HK-2 (cell line): ENCODE measurements at regions not wholly inside any gene's neighbourhood (a gene's known extent, or its start where the extent isn't known, plus 50 kb on each side); places are given as distances from the start of the nearest gene placed in this dataset.

Experiments used
- DNase-seq: peaks from one replicate; pipeline ENCODE4 v3.0.0-alpha.2; 2018; ENCODE audit not compliant: unreplicated experiment

DNA sequence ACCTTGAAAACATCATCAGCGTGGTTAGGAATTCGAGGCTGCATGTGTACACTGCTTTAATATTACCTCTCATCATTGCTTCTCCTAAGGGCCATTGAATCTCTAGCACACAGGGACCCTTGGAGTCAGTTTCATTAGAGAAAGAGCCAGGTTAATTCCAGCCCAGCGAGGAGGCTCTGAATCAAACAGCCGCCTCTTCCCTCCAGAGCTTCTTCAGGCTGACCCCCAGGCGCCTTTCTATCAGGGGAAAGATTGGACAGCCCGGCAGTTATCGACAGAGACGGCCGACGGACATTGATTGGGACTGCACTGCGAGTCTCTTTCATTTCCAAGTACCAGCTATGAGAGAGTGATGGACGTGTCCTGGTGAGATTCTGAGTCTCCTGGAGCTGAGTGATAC lies 159.2 kb downstream of the ANKRD60 start:
- no peak for DNase-seq

DNA sequence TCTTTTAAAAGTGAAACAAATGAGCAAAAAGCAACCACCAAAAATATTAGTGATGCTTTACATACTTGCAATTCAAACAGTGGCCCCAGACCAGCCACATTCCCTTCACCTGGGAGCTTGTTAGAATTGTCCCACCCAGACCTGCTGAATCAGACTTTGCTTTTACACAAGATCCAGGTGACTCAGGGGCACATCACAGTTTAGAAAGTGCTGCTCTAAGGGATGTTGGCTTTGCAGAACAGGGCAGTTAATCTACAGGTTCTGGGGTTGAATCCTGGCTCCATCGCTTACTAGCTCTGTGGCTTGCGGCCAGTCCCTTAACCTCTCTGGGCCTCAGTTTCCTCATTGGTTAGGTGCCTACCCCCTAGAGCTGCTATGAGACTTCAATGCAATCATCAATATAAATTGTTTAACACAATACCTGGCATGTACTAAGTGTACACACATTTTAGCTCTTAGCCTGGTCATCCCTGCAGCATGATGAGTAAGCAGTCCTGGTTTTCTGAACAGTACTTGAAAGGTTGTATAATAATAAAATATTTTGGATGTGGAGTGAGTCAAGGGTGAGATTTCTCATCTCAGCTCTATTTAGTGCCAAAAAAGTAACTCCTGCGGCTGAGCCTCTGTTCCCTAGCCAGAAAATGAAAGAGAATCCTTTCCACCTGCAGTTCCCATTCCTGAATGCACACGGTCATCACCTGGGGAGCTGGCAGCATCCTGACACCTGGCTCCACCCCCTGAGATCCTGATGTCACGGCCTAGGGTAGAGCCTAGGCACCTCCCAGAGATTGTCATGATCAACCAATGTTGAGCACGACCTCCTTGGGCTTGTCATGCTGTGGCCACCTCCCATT lies 162.7 kb downstream of the ANKRD60 start:
- no peak for DNase-seq

DNA sequence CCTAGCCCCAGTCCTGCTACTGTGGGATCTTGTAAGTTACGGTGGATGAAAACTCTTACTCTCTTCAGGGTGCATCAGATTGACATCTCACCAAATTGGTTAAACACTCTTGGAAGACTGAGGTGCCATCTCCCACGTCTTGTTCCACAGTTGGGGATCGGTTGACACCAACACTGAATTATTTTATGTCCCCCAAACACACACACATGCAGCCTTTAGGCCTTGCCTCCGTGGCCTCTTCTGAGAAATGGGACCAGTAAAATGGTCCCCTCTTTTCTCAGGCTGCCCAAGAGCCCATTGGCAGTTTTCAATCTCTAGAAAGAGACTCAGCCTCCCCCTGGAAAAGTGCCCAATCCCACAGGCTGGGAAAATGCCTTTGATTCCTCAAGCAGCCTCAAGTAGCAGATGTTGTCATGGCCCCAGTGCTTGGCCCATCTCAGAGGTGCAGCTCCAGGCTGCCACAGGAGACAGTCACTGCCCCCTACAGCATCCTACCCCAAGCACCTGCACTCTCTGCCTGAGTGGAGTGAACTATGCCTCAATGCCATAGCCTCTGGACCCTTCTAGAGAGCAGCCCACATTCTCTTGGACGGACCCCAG lies 163.9 kb downstream of the ANKRD60 start:
- DNase-seq: no peak

DNA sequence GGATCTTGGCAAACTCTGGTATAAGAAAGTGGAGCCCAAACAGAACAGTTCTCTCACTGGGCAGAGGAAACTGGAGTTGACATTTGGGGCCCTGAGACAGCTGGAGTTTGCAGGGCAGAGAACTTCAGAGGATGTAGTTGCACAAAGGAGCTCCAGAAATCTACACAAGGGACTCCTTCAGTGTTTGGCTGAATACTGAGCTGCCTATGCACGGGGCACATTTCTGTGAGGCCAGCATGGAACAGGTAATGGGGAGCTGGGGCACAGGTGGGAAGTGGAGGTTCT lies 169.3 kb downstream of the ANKRD60 start:
- no peak for DNase-seq

DNA sequence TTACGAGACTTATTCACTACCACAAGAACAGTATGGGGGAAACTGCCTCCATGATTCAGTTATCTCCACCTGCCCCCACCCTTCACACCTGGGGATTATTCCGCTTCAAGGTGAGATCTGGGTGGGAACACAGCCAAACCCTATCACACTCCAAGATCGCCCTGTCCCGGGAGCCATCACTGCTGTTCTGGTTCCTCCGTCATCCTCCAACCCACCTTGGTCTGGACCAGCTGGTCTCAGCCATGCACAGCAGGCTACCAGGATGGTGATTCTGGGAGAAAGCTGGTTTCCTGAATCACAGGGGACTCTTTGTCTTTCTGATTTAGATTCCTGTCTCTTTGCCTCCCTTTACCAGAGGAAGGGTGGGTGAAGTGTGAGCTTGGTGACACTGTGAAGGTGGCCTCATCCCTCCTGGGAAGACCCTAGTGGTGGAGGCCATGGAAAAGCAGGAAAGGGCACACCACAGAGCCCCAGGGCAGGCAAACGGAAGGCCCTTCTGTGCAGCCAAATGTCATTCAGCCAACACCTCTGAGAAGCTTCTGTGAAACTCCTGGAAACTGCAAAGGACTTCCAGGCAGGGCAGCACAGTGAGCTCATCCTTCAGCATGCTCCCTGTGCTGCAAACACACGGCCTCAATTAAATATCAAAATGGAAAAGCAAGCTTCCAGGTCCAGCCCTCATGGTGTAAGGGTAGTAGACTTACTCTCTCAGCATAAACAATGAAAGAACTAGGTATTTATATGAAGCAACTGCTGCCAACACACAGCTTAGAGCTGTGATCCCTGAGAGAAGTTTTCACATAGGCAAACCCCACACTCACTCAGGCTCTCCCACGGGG lies 169.8 kb downstream of the ANKRD60 start:
- DNase-seq: no peak

DNA sequence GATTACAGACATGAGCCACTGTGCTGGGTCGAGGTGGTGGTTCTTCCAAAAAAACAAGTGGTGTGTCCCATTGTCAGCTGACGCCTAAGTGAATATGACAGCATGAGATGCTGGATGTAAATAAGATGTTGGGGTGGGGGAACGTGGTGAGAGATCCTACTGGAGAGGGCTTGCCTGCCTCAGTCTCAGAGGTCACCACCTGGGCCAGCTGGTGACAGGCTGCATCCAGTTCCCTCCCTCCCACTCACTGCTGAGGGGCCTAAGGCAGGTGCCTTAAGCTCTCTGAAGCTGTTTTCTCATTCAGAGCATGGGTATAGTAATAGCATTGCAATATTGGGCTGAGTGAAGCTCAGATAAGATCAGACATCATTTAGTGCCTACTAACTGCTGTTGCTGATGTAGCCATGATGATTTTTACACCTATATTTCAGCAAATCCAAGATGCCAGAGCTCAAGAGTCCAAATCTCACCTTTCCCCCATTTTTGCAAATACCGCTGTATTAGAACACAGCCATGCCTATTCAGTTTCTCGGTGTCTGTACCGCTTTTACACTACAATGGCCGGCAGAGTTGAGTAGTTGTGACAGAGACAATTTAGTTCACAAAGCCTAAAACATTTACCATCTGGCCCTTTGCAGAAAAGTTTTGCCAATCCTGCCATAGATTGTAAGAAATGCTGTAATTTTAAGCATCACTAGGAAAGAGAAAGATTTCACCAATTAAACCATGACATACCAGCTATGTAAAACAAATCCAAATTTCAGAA lies 171.3 kb downstream of the ANKRD60 start:
- no peak for DNase-seq

DNA sequence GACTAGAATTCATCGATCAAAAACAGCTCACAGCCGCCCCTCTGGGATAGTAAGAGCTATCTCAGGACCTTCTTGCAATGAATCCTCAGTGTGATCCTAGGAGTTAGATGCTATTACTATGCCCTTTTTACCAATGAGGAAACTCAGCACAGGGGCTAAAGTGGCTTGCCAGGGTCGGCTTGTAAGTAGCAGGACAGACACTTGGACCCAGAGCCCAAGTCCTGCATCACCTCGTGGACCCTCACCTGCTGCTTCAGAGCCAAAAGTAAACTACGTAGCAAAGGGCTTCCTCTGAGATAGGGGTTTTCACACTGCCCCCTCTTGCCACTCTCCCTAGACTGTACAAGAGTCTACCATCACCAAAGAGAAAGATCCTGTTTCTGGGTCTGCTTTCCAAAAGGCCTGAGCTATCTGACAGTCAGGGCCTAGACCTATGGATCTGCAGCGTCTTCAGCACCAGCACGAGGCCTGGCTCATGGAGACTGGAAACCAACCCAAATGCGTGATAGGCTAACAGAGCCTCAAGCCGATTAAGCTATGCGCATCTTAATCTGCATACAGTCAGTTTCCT lies 172.3 kb downstream of the ANKRD60 start:
- no peak for DNase-seq

DNA sequence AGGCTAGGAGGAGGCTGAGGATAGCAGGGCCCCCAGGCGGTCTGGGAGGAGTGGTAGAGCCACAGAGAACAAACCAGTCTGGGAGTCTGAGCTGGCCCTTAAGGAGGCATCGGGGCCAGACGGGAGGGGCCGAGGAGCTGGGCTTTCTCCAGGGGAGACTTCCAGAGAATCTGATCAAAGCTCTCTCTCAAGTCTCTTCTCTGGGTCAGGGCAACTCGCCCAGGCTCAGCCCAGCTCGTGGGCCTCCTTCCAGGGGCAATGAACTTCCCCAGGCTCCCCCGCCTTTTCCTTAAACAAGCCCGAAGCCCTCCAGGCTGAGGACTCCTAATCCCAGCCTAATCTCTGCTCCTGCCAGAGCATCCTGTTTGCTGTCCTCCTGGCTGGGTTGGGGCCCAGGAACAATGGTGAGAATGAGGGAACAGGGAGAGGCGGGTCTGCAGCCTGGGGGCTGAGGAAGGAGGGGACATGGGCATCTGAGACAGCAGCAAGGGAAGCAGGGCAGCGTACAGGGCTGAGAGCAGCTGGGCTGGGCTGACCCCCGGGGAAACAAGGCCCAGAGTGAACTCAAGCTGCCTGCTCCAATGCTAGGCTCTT lies 173.6 kb downstream of the ANKRD60 start:
- DNase-seq: no peak

DNA sequence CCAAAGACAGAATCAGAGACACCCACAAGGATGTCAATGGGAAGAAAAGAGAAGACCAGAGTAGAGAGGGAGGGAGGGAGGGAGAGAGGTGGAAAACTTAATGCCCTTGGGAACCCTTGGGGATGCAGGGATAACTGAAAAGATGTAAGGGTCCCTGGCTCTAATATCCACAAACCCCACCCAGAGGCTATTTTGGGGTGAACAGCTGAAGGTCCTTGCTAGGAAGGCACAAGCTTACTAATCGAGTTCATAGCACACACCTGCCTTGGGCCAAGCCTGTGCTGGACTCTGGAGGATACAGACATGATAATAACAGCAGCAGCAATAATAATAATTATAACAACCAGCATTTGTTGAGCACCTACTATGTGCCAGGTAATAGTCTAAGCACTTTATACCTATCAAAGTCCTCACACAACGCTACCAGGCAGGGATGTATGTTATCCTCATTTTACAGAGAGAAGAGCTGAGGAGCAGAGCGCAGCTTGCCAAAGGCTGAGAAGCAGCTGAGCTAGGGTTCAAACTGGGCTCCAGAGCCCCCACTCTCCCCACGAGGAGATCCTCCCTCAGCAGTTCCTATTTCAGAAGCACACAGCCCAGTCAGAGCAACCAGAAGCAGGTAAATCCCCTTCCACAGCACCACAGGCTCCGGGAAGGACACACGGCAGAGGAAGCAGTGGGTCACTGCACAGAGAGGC lies 174.2 kb downstream of the ANKRD60 start:
- no peak for DNase-seq

DNA sequence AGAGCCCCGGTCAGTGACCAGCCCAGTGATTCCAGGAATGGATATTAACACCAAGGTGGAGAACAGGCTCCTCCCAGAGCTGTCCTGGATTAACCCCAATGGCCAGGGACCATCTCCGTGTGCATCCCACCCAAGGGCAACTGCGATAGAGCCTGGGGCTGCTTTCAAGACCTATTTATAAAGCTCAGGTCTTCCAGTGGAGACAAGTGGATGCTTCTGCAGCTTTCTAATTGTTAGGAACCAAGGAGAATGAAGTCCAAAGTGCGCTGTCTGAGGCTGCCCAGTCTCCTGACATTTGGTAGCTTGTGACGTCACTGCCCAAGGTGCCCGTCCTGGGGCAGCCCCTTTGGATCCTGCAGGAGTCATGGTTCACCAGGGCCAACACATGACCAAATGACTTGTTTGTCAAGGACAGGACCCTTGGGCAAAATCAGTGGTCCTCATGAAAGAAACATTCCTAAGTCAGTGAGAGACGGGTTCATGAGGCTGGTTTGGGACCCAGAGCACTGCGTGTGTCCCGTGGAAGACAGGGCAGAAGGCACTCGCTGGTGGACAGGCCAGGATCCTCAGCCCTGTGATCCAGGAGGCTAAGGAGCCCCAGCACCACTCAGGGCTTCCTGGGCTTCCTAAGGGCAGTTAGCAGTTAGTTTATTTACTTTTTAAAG lies 174.9 kb downstream of the ANKRD60 start:
- DNase-seq: no peak

DNA sequence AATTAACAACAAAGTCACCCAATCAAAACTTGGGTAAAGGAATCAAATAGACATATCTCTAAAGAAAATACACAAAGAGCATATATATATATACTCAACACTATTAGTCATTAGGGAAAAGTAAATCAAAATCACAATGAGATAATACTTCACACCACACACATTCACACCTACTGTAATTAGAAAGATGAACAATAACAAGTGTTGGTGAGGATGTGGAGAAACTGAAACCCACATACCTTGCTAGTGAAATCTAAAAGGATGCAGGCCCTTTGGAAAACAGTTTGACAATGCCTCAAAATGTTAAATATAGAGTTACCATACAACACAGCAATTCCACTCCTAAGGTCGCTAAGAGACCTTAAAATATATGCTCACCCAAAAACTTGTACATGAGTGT lies 177.1 kb downstream of the ANKRD60 start:
- no peak for DNase-seq

DNA sequence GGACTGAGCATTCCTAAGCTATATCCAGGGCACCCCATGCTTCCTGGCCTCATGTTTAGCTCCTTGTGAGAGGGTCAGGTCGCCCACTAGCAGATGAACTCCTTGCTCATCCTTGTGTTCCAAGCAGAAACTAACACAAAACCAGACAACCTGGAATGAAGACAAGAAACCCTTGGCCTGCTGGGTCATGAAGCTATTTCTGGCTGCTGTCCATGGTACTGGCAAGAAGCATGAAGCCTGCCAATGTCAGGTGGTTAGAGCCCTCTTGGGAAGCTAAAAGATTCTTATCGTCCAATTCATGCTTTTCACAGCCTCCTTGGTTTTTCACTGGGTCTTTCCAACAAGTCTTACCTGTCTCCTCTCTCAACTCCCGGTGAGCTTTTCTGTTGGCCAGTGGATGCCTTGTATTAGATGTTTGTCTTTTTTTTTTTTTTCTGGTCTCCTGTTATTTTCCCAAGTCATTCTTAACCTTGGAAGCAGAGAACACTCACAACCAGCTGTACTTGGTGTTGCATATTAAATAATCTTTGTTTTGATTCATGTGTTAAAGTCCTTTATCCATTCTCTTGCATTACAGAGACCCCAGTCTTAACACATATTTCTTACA lies 180.3 kb downstream of the ANKRD60 start:
- DNase-seq: peak; percentile 14

DNA sequence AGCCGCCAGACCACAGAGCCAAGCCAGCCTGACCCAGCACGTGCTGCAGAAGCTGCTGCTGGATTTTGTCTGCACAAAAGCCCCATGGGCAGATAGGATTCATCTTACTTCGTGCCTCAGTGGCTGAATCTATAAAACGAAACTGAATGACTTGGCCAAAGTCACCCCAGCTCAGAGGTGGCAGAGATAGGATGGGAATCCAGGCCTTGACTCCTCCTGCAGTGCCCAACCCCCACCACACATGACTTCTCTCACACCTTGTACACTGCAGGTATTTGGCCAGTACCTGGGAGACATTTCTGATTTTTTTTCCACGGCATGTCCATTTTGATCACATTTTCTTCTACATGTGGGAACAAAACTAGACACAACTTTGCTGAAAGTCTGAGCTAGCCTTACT lies 182.1 kb downstream of the ANKRD60 start:
- no peak for DNase-seq

DNA sequence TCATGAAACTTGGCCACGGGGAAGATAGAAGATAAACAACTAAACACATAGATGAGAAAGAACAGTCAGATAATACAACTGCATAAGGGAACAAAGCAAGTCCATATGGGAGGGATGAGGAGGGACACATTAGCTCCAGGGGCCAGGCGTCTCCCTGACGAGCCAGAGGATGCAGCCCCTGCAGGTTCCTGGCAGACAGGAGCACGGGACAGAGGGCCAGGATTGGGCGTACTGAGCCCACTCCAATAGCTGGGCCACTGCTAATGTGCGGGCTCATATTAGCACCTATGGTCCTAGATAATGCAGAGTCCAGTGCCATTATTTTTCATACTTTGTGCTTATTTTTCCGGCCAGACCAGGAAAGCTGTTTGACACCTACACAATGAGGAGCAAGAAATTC lies 182.9 kb downstream of the ANKRD60 start:
- DNase-seq: no peak

DNA sequence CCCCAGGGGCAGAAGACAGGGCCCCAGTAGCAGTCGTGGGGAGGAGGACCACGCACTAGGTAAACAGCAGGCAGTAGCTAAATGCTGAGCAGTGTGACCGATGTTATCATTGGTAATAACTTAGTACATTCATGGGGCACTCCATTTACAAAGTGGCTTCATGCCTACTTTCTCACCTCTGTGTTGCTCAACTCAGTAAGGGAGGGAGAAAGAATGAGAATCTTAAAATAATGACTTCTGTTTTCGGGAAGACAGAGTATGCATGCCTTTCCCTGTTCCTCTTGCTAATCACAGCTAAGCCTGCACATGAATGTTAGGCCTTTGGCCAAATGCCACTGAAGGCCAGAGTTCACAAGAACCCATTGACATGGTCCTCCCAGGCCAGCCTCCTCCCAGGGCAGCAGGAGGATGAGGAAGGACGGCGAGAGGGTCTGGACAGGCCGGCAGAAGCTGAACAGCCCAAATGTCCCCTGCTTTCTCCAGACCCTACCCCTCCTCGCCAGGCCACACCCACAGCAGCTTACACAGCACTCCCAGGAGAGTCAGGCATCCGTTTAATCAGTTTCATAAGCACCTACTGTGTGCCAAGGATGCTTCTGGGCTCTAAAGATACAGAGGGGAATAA lies 183.4 kb downstream of the ANKRD60 start:
- no peak for DNase-seq

DNA sequence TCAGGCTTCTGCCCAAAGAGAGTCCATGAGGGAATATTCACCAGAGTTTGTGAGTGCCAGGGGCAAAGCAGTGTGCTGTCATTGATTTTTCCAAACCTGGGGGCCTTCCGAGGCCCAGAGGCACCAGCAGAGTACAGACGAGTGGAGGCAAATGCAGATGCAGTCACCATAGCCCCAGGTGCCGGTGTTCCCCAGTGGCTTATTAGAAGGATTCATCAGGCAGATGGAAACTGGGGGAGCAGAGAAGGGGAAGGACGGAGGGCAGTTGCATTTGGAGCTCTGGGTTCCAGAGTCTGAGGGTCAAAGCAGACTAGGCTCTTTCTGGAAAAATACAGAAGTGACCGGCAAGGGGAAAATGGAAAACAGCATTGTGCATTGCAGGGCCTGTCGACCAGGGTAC lies 184.2 kb downstream of the ANKRD60 start:
- no peak for DNase-seq

DNA sequence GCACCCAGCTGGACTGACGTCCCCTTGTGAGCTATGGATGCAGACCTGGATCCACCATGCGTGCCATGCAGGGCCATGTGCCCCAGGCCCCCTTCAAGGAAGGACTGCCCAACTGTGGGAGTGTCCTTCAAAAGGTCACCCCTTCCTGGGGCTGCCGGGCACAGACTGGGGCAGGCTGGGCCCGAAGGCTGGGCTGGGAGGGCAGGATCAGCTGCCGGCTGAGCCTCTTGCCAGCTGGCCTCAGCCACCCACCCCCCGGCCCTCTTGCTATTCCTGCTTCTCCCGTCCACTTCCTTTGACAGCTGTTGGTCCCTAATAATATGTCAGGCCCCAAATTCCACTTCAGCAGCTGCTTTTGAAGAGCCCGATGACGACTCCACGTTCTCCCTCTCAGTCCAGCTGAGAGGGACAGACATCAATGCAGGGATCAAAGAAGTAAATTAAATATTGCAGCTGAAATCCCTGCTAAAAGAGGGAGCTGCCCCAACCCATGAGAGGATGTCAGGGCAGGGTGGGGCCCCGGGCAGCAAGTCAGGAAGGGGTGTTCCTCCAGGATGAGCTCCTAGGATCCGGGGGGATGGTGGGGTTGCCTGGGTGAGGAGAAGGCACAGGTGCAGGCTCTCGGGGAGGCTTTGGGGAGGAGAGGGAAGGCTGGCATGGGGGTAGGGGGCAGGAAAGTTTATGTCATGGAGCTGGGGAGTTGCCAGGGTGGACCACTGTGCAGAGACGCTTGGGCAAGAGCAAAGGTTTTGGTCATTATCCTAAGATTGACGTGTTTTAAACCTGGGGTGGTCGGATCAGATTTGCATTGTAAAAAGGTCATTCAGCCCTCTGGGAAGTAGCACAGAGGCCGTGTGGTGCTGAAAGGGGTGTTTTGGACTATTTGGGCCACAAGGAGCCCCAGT lies 185.0 kb downstream of the ANKRD60 start:
- DNase-seq: no peak

DNA sequence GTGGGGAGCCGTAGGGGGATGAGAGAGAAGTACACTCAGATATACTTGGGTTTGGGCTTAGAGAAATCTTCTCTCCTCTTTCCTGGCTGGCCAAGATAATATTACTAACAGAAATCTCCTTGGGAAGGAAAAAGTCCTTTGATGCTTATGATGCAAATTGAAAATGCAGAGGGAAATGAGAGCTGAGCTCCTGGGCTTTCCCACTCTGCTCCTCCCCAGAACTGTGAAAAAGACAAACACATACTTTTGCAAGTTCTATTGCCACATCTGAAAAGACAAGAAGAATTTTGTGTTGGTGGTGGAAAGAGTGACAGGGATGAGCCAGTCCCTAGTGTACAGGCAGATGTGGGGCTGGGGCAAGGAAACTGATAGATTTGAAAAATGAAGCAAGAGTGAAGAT lies 185.9 kb downstream of the ANKRD60 start:
- DNase-seq: no peak
